PC-3 (cell line): ENCODE measurements at regions not wholly inside any gene's neighbourhood (a gene's known extent, or its start where the extent isn't known, plus 50 kb on each side); places are given as distances from the start of the nearest gene placed in this dataset.

Experiments used
- EZH2 ChIP-seq: fragments of 300-600 bp; sonication (generic); IDR thresholded peaks from one replicate; pipeline ENCODE4 v1.6.1; 2017; ENCODE audit warnings: antibody characterized with exemption, mild to moderate bottlenecking, low read length; ENCODE audit not compliant: unreplicated experiment
- TF ChIP-seq, protein P1 (sequence below): fragments of 300-600 bp; sonication (generic); conservative IDR thresholded peaks from 2 replicates; pipeline ENCODE4 v1.5.1; 2017; ENCODE audit warnings: antibody characterized with exemption, low read depth, mild to moderate bottlenecking, low read length

DNA sequence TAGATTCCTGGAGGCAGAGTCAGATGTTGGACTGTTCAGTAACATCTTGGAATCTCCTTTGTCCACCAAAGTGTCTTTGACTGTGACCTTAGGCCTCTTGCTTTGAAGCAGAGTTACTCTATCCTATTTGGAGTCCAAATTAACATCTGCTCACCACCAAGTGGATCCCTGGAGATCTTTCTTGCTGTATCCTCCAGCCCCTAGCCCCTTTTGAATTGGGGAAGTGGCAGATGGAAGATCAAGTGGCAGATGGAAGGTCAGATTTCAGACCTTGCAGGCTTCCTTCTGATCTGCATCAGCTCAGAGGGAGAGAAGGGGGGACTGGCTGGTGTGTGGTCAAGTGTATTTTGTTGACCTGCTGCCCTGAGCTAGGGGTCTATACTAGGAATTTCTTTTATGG, 125.0 kb upstream of the ROPN1 start:
- TF ChIP-seq, protein P1, sequence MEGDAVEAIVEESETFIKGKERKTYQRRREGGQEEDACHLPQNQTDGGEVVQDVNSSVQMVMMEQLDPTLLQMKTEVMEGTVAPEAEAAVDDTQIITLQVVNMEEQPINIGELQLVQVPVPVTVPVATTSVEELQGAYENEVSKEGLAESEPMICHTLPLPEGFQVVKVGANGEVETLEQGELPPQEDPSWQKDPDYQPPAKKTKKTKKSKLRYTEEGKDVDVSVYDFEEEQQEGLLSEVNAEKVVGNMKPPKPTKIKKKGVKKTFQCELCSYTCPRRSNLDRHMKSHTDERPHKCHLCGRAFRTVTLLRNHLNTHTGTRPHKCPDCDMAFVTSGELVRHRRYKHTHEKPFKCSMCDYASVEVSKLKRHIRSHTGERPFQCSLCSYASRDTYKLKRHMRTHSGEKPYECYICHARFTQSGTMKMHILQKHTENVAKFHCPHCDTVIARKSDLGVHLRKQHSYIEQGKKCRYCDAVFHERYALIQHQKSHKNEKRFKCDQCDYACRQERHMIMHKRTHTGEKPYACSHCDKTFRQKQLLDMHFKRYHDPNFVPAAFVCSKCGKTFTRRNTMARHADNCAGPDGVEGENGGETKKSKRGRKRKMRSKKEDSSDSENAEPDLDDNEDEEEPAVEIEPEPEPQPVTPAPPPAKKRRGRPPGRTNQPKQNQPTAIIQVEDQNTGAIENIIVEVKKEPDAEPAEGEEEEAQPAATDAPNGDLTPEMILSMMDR = no peak
- TF ChIP-seq EZH2 = no peak
